Spleen (tissue), 11 donors: ENCODE measurements at regions not wholly inside any gene's neighbourhood (a gene's known extent, or its start where the extent isn't known, plus 50 kb on each side); places are given as distances from the start of the nearest gene placed in this dataset.

Experiments used
- DNase-seq: peaks from one replicate; pipeline ENCODE4 v3.0.0-alpha.2; 2020
- H3K27ac ChIP-seq, 8 donors: fragments of 200-600 bp; sonication (generic) in 7 of 8; 1 replicate in 4 of 8; 2 replicates in 4 of 8; pipeline versions ENCODE4 v1.5.0 to v1.8.0; 2016 to 2021; ENCODE audit warnings: inconsistent platforms in 4 of 8, mild to moderate bottlenecking in 4 of 8, moderate library complexity in 1 of 8
- H3K27me3 ChIP-seq, 7 donors: fragments of 200-600 bp; sonication (generic) in 6 of 7; replicated peaks in 1 of 7; 1 replicate in 4 of 7; 2 replicates in 3 of 7; pipeline versions ENCODE4 v1.5.0 to v1.8.0; 2016 to 2021; ENCODE audit warnings: inconsistent platforms in 3 of 7, mild to moderate bottlenecking in 1 of 7
- H3K36me3 ChIP-seq, 6 donors: fragments of 200-600 bp; sonication (generic) in 5 of 6; 1 replicate in 4 of 6; 2 replicates in 2 of 6; pipeline versions ENCODE4 v1.5.0 to v1.8.0; 2016 to 2021; ENCODE audit warnings: inconsistent platforms in 2 of 6
- H3K4me1 ChIP-seq, 6 donors: fragments of 200-600 bp; sonication (generic) in 5 of 6; 1 replicate in 3 of 6; 2 replicates in 3 of 6; pipeline versions ENCODE4 v1.5.0 to v1.8.0; 2016 to 2021; ENCODE audit warnings: inconsistent platforms in 3 of 6
- H3K4me3 ChIP-seq, 8 donors: fragments of 200-600 bp; sonication (generic) in 7 of 8; 1 replicate in 4 of 8; 2 replicates in 4 of 8; pipeline versions ENCODE4 v1.5.0 to v1.8.0; 2016 to 2021; ENCODE audit warnings: inconsistent platforms in 4 of 8, mild to moderate bottlenecking in 4 of 8, moderate library complexity in 2 of 8
- H3K9me3 ChIP-seq, 8 donors: fragments of 200-600 bp; sonication (generic) in 7 of 8; 1 replicate in 4 of 8; 2 replicates in 4 of 8; pipeline versions ENCODE4 v1.5.0 to v1.8.0; 2016 to 2021; ENCODE audit warnings: inconsistent platforms in 4 of 8
- CTCF ChIP-seq, 11 experiments: fragments of 200-600 bp in 7 of 11; fragments of 450-650 bp in 4 of 11; sonication (generic) in 4 of 11; IDR thresholded peaks in 8 of 11; conservative IDR thresholded peaks in 3 of 11; 1 replicate in 7 of 11; 2 replicates in 4 of 11; pipeline versions ENCODE4 v1.4.0 to v1.8.0; 2016 to 2021; ENCODE audit warnings: antibody characterized with exemption in 11 of 11, inconsistent platforms in 4 of 11, mild to moderate bottlenecking in 1 of 11
- POLR2A ChIP-seq, 3 donors: fragments of 450-650 bp; IDR thresholded peaks; one replicate each; pipeline ENCODE4 v1.5.1; 2017; ENCODE audit warnings: antibody characterized with exemption in 3 of 3, mild to moderate bottlenecking in 1 of 3
- POLR2AphosphoS5 ChIP-seq, 3 donors: sonication (generic); formaldehyde crosslinking; IDR thresholded peaks; one replicate each; pipeline ENCODE4 v1.5.1; 2017; ENCODE audit warnings: antibody characterized with exemption in 3 of 3
- WGBS, 5 donors: extraction: QIAGEN DNeasy Blood & Tissue Kit in 3 of 5; methylation state at CpG; one replicate each; pipeline versions ENCODE4 v1.1.5 to v1.1.7; 2013 to 2018; 5-methylcytosine and 5-hydroxymethylcytosine counted together
- intact Hi-C: fragments of 100-400 bp; cut with DNase I; formaldehyde crosslinking; loops from one replicate; pipeline ENCODE4 v1.15.0; 2023; ENCODE audit warnings: low total_unique reads
- donor health status: healthy with polysubstance abuse.
- donor health status: DM: no; HTN: no; CAD: no; lungs with moderate emphysema.
- donor health status: DM: no; HTN: no; CAD: no.
- donor health status: Bipolar disorder and iron deficiency.
- donor health status: healthy.
- donor health status: DM: no; HTN: no; CAD: no.
- donor health status: DM: yes; HTN: yes; CAD: no.

- no peak for TF ChIP-seq POLR2A (IDR thresholded peaks at IDR 0.05)
- TF ChIP-seq CTCF (IDR thresholded peaks at IDR 0.05 in 8 of 11, conservative IDR thresholded peaks at IDR 0.05 in 3 of 11): no peak
- TF ChIP-seq POLR2AphosphoS5 (IDR thresholded peaks at IDR 0.05): no peak
- intact Hi-C loops: no loop called here
- Histone ChIP-seq H3K4me3 (no peak overlapping the region), H3K4me1 (no peaks in the 10 kb centered on the region), H3K36me3 (no peaks in the 10 kb centered on the region), H3K27me3 (no peaks in the 10 kb centered on the region), H3K27ac (no peak overlapping the region), H3K9me3 (peaks cover 0 to 7% (median 0%) of the 10 kb centered on the region in 8 donors)
- WGBS, 5 donors: 68 to 79% (median 76%) methylated on average over 2 of the region's 2 CpGs
- DNase-seq: no peak
Observed at GRCh38 chr3:168654700-168655099, 559.0 kb upstream of the GOLIM4 start.

GRCh38 chr3:168653255-168653654 lies 557.5 kb upstream of the GOLIM4 start:
- H3K4me1 ChIP-seq: no peaks in the 10 kb centered on the region
- H3K4me3 ChIP-seq: no peak overlapping the region
- 38 to 76% (median 63%) methylated on average over 1 of the region's 1 CpG for WGBS, 5 donors
- no peaks in the 10 kb centered on the region for H3K27me3 ChIP-seq
- DNase-seq: no peak
- intact Hi-C loops: no loop called here
- no peak overlapping the region for H3K27ac ChIP-seq
- no peaks in the 10 kb centered on the region for H3K36me3 ChIP-seq
- TF ChIP-seq POLR2A (IDR thresholded peaks at IDR 0.05) (no peak), CTCF (IDR thresholded peaks at IDR 0.05 in 8 of 11, conservative IDR thresholded peaks at IDR 0.05 in 3 of 11) (no peak), POLR2AphosphoS5 (IDR thresholded peaks at IDR 0.05) (no peak)
- H3K9me3 ChIP-seq: peaks cover 0 to 7% (median 0%) of the 10 kb centered on the region in 8 donors

GRCh38 chr3:168648321-168648720 lies 552.6 kb upstream of the GOLIM4 start:
- 69 to 77% (median 72%) methylated on average over 3 of the region's 3 CpGs for WGBS, 5 donors
- no peak overlapping the region for H3K4me3 ChIP-seq
- intact Hi-C loops: no loop called here

GRCh38 chr3:168647582-168647981 lies 551.9 kb upstream of the GOLIM4 start:
- Histone ChIP-seq H3K27ac (no peak overlapping the region), H3K4me3 (no peak overlapping the region), H3K9me3 (no peaks in the 10 kb centered on the region), H3K36me3 (no peaks in the 10 kb centered on the region), H3K27me3 (no peaks in the 10 kb centered on the region), H3K4me1 (no peaks in the 10 kb centered on the region)
- no peak for DNase-seq
- TF ChIP-seq POLR2A (IDR thresholded peaks at IDR 0.05): no peak
- TF ChIP-seq POLR2AphosphoS5 (IDR thresholded peaks at IDR 0.05): no peak
- no peak for TF ChIP-seq CTCF (IDR thresholded peaks at IDR 0.05 in 8 of 11, conservative IDR thresholded peaks at IDR 0.05 in 3 of 11)
- intact Hi-C loops: no loop called here

More at GRCh38 chr3:168648321-168648720, 552.6 kb upstream of the GOLIM4 start:
- no peaks in the 10 kb centered on the region for H3K4me1 ChIP-seq
- H3K27me3 ChIP-seq: no peaks in the 10 kb centered on the region
- TF ChIP-seq POLR2A (IDR thresholded peaks at IDR 0.05) (no peak), POLR2AphosphoS5 (IDR thresholded peaks at IDR 0.05) (no peak), CTCF (IDR thresholded peaks at IDR 0.05 in 8 of 11, conservative IDR thresholded peaks at IDR 0.05 in 3 of 11) (no peak)
- no peaks in the 10 kb centered on the region for H3K9me3 ChIP-seq
- no peaks in the 10 kb centered on the region for H3K36me3 ChIP-seq
- DNase-seq: no peak
- H3K27ac ChIP-seq: no peak overlapping the region
